Uterus (tissue), 2 donors: ENCODE measurements at regions not wholly inside any gene's neighbourhood (a gene's known extent, or its start where the extent isn't known, plus 50 kb on each side); places are given as distances from the start of the nearest gene placed in this dataset.

Experiments
- POLR2A ChIP-seq, 2 donors: fragments of 450-650 bp; IDR thresholded peaks; one replicate each; pipeline ENCODE4 v1.6.1; 2016; ENCODE audit warnings: antibody characterized with exemption in 2 of 2, mild to moderate bottlenecking in 1 of 2, moderate library complexity in 1 of 2
- TF ChIP-seq, protein P1 (sequence below), 4 experiments: fragments of 200-600 bp in 2 of 4; fragments of 450-650 bp in 2 of 4; sonication (generic) in 2 of 4; IDR thresholded peaks; one replicate each; pipeline ENCODE4 v1.5.1; 2016 to 2019; ENCODE audit warnings: antibody characterized with exemption in 4 of 4, mild to moderate bottlenecking in 2 of 4, moderate library complexity in 1 of 4

DNA sequence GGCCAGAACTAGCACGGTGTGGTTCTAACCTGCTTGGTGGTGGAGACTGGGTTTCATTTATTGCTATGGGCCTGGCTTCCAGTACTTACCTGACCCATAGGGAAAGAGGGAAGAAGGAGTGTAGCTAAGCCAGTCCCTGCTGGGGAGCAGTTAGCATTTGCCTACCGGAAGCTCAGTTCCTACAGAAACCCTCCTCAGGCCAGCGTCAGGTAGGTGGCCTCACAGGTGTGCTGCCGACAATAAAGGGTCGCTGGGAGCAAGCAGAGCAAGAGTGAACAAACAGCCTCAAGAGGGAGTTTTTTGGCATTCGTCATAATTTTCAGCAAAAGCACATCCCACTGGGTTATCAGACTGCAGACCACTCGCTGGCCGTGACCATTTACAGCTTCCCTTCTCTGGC, 740.6 kb upstream of the TENM3 start:
- TF ChIP-seq, protein P1, sequence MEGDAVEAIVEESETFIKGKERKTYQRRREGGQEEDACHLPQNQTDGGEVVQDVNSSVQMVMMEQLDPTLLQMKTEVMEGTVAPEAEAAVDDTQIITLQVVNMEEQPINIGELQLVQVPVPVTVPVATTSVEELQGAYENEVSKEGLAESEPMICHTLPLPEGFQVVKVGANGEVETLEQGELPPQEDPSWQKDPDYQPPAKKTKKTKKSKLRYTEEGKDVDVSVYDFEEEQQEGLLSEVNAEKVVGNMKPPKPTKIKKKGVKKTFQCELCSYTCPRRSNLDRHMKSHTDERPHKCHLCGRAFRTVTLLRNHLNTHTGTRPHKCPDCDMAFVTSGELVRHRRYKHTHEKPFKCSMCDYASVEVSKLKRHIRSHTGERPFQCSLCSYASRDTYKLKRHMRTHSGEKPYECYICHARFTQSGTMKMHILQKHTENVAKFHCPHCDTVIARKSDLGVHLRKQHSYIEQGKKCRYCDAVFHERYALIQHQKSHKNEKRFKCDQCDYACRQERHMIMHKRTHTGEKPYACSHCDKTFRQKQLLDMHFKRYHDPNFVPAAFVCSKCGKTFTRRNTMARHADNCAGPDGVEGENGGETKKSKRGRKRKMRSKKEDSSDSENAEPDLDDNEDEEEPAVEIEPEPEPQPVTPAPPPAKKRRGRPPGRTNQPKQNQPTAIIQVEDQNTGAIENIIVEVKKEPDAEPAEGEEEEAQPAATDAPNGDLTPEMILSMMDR (IDR thresholded peaks at IDR 0.05), result no peak
- TF ChIP-seq POLR2A (IDR thresholded peaks at IDR 0.05), result no peak
